ENCODE measurements at regions not wholly inside any gene's neighbourhood (a gene's known extent, or its start where the extent isn't known, plus 50 kb on each side); places are given as distances from the start of the nearest gene placed in this dataset.
"Not testable (repeated sequence)": the region's sequence is repeated elsewhere in the genome, so short reads cannot be mapped to it uniquely, and the experiment has no call there.

GRCh38 chr22:10753566-10753965 lies 4774.4 kb upstream of the OR11H1 start:
- TF ChIP-seq CTCF, POLR2A, EP300 (IDR thresholded peaks at IDR 0.05): not testable (repeated sequence)

Measured in ovary (tissue), 3 donors.